ENCODE measurements at regions not wholly inside any gene's neighbourhood (a gene's known extent, or its start where the extent isn't known, plus 50 kb on each side); places are given as distances from the start of the nearest gene placed in this dataset.

DNA sequence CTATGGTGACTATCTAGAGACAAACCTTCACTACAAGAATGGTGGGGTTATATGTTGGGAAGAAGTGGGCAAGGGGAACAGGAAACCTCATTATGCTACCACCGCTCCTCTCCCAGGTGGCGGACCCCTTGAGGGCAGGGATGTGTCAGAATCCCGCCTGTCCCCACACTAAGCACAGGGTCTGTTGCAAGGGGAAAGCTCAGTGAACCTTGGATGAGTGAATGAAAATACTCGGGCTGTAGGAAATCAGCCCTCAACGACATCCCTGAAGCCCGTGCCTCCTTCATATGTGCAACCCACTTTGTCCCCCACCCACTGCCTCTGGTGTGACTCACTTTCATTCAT is 68.2 kb upstream of the AMPD3 start:
- Histone ChIP-seq H4K91ac (ENCODE audit: insufficient read depth, low read depth, low read length) (peak overlapping the region; percentile 84), H3K4me3 (ENCODE audit: insufficient read depth, low read depth, low read length) (no peak overlapping the region), H4K5ac (ENCODE audit: low read depth, low read length) (peak overlapping the region; percentile 58; the same call in 1 of the 2 replicates), H3K18ac (ENCODE audit: low read depth, low read length) (peak overlapping the region; percentile 80), H3K23ac (ENCODE audit: low read depth, low read length) (peak overlapping the region; percentile 46), H3K79me1 (ENCODE audit: low read depth in 1 of 2, low read length in 2 of 2) (0 out of 4 replicates have a peak, but pooled peaks cover 0 to 5% of the 10 kb centered on the region in 2 experiments), H2BK5ac (ENCODE audit: low read depth, low read length, poor library complexity, severe bottlenecking) (peak overlapping the region; percentile 57), H2BK15ac (ENCODE audit: low read depth, low read length) (peak overlapping the region; percentile 50; the same call in 1 of the 3 replicates), H3K9me1 (ENCODE audit: insufficient read depth, low read length) (peaks cover 20% of the 10 kb centered on the region), H2BK20ac (ENCODE audit: low read depth, low read length) (peak overlapping the region; percentile 84), H2BK120ac (ENCODE audit: low read depth, low read length) (peak overlapping the region; percentile 87), H3K9ac (ENCODE audit: low read depth, low read length) (no peak overlapping the region; the same call in 1 of the 2 replicates), H2AK9ac (replicated peaks; ENCODE audit: low read depth, low read length, poor library complexity) (peak overlapping the region; percentile 42), H3K56ac (ENCODE audit: extremely low read depth, insufficient read depth, low read length) (peak overlapping the region; percentile 20; the same call in 1 of the 2 replicates), H3K27me3 (ENCODE audit: control insufficient read depth, insufficient read depth, low read length) (no peaks in the 10 kb centered on the region), H4K8ac (ENCODE audit: low read depth in 2 of 2, low read length in 2 of 2) (peak overlapping the region in 1 of 2 experiments; percentile 20; a peak in 1 of 4 replicates), H4K20me1 (ENCODE audit: insufficient read depth, low read length) (no peaks in the 10 kb centered on the region), H3K4me2 (ENCODE audit: low read depth, low read length) (peak overlapping the region; percentile 27; the same call in 1 of the 2 replicates), H3K4me1 (ENCODE audit: control insufficient read depth, insufficient read depth, low read length) (peaks cover 29% of the 10 kb centered on the region), H3K4ac (ENCODE audit: low read depth, low read length) (peak overlapping the region; percentile 88), H2AFZ (replicated peaks; ENCODE audit: low read length, poor library complexity) (peak overlapping the region; percentile 70), H3K27ac (ENCODE audit: insufficient read depth, low read length) (peak overlapping the region; percentile 92; the same call in 1 of the 2 replicates), H2AK5ac (ENCODE audit: low read depth, low read length) (peak overlapping the region; percentile 65), H3K36me3 (ENCODE audit: control insufficient read depth, insufficient read depth, low read length) (no peaks in the 10 kb centered on the region), H3K9me3 (ENCODE audit: control insufficient read depth, insufficient read depth, low read length) (no peaks in the 10 kb centered on the region), H3K14ac (replicated peaks; ENCODE audit: low read depth, low read length) (peak overlapping the region; percentile 85)
- no CpG with 5 or more reads among the region's 6 CpGs for WGBS, 2 experiments (ENCODE audit: extremely low coverage in 2 of 2, insufficient read length in 1 of 2)
- no TSS peak for BruUV-seq (replicated peaks)
- ATAC-seq (ENCODE audit: low read depth) = no peak
- intact Hi-C loops (cut with micrococcal nuclease) (no loop called here), dilution Hi-C loops (cut with HindIII; ENCODE audit: low sequenced_read_pairs, unreplicated experiment) (no loop called here), in situ Hi-C loops (cut with MboI; ENCODE audit: low sequenced_read_pairs) (no loop called here)
- POLR2A ChIA-PET (ENCODE audit: unreplicated experiment) = interaction anchor here (0.5 to 1.3 kb wide), 3 partner anchors 12 to 82 kb away, joined by 5 to 18 read pairs (median 8); partner anchors contain the start of gene ADM
- CTCF ChIA-PET = interaction anchor here (0.7 kb wide), 1 partner anchor 20 kb away, joined by 3 read pairs; no protein-coding TSS in a partner anchor
- no peak for DNase-seq
- TF ChIP-seq CEBPB (IDR thresholded peaks at IDR 0.05; ENCODE audit: low read depth, low read length) (no peak), MAZ (IDR thresholded peaks at IDR 0.05; ENCODE audit: borderline replicate concordance, low read depth, low read length) (0 out of 2 replicates have a peak, but pooled peaks have one; percentile 18), RFX5 (IDR thresholded peaks at IDR 0.05; ENCODE audit: low read depth, low read length) (no peak)
- TF ChIP-seq, protein P1, sequence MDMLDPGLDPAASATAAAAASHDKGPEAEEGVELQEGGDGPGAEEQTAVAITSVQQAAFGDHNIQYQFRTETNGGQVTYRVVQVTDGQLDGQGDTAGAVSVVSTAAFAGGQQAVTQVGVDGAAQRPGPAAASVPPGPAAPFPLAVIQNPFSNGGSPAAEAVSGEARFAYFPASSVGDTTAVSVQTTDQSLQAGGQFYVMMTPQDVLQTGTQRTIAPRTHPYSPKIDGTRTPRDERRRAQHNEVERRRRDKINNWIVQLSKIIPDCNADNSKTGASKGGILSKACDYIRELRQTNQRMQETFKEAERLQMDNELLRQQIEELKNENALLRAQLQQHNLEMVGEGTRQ (IDR thresholded peaks at IDR 0.05; ENCODE audit: low read depth, low read length) = no peak

Measured in IMR-90 (cell line).